Uterus (tissue), 3 donors: ENCODE measurements at regions not wholly inside any gene's neighbourhood (a gene's known extent, or its start where the extent isn't known, plus 50 kb on each side); places are given as distances from the start of the nearest gene placed in this dataset.

Source experiments
- DNase-seq, 2 donors: peaks; one replicate each; pipeline ENCODE4 v3.0.0-alpha.2; 2019 to 2020
- H3K27ac ChIP-seq, 2 donors: fragments of 200-600 bp; sonication (generic); 1 replicate in 1 of 2; 2 replicates in 1 of 2; pipeline ENCODE4 v1.5.1; 2016 to 2018
- H3K27me3 ChIP-seq, 2 donors: fragments of 200-600 bp; sonication (generic); one replicate each; pipeline ENCODE4 v1.5.1; 2018 to 2019; ENCODE audit warnings: control low read depth in 1 of 2
- H3K36me3 ChIP-seq, 2 donors: fragments of 200-600 bp; sonication (generic); one replicate each; pipeline ENCODE4 v1.5.1; 2019; ENCODE audit warnings: control low read depth in 1 of 2
- H3K4me1 ChIP-seq, 2 donors: fragments of 200-600 bp; sonication (generic); one replicate each; pipeline ENCODE4 v1.5.1; 2018 to 2019; ENCODE audit warnings: control low read depth in 1 of 2
- H3K4me3 ChIP-seq, 2 donors: fragments of 200-600 bp; sonication (generic); 1 replicate in 1 of 2; 2 replicates in 1 of 2; pipeline ENCODE4 v1.5.1; 2018 to 2019; ENCODE audit warnings: mild to moderate bottlenecking in 1 of 2
- H3K9me3 ChIP-seq, 2 donors: fragments of 200-600 bp; sonication (generic); one replicate each; pipeline ENCODE4 v1.5.1; 2019; ENCODE audit warnings: control low read depth in 1 of 2
- POLR2A ChIP-seq, 2 donors: fragments of 450-650 bp; IDR thresholded peaks; one replicate each; pipeline ENCODE4 v1.6.1; 2016; ENCODE audit warnings: antibody characterized with exemption in 2 of 2, mild to moderate bottlenecking in 1 of 2, moderate library complexity in 1 of 2
- intact Hi-C: fragments of 100-400 bp; cut with DNase I; formaldehyde crosslinking; loops from one replicate; pipeline ENCODE4 v1.15.1; 2023; ENCODE audit warnings: low total_unique reads
- TF ChIP-seq, protein P1 (sequence below), 4 experiments: fragments of 200-600 bp in 2 of 4; fragments of 450-650 bp in 2 of 4; sonication (generic) in 2 of 4; IDR thresholded peaks; one replicate each; pipeline ENCODE4 v1.5.1; 2016 to 2019; ENCODE audit warnings: antibody characterized with exemption in 4 of 4, mild to moderate bottlenecking in 2 of 4, moderate library complexity in 1 of 4
- donor health status: DM: yes; HTN: yes; CAD: no.

DNA sequence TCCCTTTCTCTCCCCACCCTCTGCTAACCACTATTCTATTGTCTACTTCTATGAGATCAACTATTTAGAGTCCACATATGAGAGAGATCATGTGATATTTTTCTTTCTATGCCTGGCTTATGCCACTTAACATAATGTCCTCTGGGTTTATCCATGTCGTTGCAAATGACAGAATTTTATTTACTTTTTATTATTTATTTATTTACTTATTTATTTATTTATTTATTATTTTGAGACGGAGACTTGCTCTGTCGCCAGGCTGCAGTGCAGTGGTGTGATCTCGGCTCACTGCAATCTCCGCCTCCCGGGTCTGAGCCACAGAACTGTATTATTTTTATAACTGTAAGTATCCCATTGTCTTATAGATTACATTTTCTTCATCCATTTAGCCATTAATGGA is 443.4 kb upstream of the CDH19 start:
- TF ChIP-seq, protein P1, sequence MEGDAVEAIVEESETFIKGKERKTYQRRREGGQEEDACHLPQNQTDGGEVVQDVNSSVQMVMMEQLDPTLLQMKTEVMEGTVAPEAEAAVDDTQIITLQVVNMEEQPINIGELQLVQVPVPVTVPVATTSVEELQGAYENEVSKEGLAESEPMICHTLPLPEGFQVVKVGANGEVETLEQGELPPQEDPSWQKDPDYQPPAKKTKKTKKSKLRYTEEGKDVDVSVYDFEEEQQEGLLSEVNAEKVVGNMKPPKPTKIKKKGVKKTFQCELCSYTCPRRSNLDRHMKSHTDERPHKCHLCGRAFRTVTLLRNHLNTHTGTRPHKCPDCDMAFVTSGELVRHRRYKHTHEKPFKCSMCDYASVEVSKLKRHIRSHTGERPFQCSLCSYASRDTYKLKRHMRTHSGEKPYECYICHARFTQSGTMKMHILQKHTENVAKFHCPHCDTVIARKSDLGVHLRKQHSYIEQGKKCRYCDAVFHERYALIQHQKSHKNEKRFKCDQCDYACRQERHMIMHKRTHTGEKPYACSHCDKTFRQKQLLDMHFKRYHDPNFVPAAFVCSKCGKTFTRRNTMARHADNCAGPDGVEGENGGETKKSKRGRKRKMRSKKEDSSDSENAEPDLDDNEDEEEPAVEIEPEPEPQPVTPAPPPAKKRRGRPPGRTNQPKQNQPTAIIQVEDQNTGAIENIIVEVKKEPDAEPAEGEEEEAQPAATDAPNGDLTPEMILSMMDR (IDR thresholded peaks at IDR 0.05), result no peak
- TF ChIP-seq POLR2A (IDR thresholded peaks at IDR 0.05), result no peak
- Histone ChIP-seq H3K4me3 (no peak overlapping the region), H3K27ac (no peak overlapping the region), H3K36me3 (no peaks in the 10 kb centered on the region), H3K9me3 (no peaks in the 10 kb centered on the region), H3K4me1 (no peaks in the 10 kb centered on the region), H3K27me3 (no peaks in the 10 kb centered on the region)
- DNase-seq, result no peak
- intact Hi-C loops, result no loop called here

DNA sequence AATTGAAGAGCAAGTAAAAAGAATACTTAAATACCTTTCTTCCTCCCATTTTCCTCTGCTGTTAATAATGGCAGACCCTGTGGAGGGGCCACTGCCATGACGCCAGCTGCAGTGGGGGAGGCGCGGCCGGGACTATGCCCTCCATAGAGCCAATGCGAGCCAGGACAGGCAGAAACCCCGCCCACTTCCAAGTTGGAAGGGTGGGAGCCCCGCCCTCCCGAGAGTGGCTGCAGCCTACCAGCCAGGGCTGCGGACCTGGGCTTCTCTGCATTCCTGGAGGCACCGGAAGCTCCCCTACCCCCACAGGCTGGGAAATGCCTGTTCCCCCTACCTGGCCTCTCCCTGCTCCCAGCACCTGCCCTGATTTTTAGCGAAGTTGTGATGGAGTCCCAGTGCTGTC is 439.4 kb upstream of the CDH19 start:
- Histone ChIP-seq H3K4me3 (no peak overlapping the region), H3K9me3 (no peaks in the 10 kb centered on the region), H3K27me3 (no peaks in the 10 kb centered on the region), H3K4me1 (no peaks in the 10 kb centered on the region), H3K36me3 (no peaks in the 10 kb centered on the region), H3K27ac (no peak overlapping the region)
- TF ChIP-seq, protein P1 (IDR thresholded peaks at IDR 0.05), result no peak
- TF ChIP-seq POLR2A (IDR thresholded peaks at IDR 0.05), result no peak
- intact Hi-C loops, result no loop called here
- DNase-seq, result no peak

DNA sequence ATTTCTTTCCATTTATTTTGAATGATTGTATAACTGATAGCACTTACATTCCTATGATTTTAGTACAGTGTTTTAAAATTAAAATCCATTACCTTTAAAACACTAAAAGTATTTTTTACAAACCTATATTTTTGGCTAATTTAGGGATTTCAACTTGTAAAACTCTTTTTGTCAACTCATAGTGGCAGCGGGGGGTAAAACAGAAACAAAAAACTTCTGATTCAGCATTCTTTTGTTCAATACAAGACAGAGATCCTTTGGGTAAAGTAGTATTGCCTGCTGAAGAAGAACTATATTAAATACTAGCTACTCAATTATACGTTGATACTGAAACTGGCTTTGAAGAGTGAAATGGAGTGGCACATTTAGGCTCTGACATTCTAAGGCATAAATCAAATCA is 437.4 kb upstream of the CDH19 start:
- Histone ChIP-seq H3K4me3 (no peak overlapping the region), H3K27ac (no peak overlapping the region), H3K9me3 (no peaks in the 10 kb centered on the region), H3K27me3 (no peaks in the 10 kb centered on the region), H3K4me1 (no peaks in the 10 kb centered on the region), H3K36me3 (no peaks in the 10 kb centered on the region)
- intact Hi-C loops, result no loop called here
- TF ChIP-seq, protein P1 (IDR thresholded peaks at IDR 0.05), result no peak
- no peak for TF ChIP-seq POLR2A (IDR thresholded peaks at IDR 0.05)
- DNase-seq, result no peak

DNA sequence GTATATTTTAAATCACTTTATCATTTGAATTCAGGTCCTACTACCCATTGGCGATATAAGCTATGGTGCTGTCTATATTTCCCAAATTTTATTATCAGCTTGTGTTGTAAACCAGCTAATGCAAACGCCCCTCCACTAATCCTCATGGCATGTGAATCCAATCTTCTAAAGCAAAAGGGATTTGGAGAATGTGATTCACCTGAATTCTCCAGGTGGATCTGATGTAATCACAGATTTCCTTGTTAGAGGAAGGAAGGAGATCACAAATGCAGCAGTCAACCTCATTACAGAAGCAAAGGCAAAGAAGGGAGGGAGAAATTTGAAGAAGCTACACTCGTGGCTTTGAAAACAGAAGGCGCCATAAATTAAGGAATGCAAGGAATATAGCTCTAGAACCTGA is 431.1 kb upstream of the CDH19 start:
- DNase-seq, result no peak
- Histone ChIP-seq H3K4me3 (no peak overlapping the region), H3K27me3 (no peaks in the 10 kb centered on the region), H3K9me3 (no peaks in the 10 kb centered on the region), H3K36me3 (no peaks in the 10 kb centered on the region), H3K4me1 (no peaks in the 10 kb centered on the region), H3K27ac (no peak overlapping the region)
- TF ChIP-seq, protein P1 (IDR thresholded peaks at IDR 0.05), result no peak
- no peak for TF ChIP-seq POLR2A (IDR thresholded peaks at IDR 0.05)
- intact Hi-C loops, result no loop called here

DNA sequence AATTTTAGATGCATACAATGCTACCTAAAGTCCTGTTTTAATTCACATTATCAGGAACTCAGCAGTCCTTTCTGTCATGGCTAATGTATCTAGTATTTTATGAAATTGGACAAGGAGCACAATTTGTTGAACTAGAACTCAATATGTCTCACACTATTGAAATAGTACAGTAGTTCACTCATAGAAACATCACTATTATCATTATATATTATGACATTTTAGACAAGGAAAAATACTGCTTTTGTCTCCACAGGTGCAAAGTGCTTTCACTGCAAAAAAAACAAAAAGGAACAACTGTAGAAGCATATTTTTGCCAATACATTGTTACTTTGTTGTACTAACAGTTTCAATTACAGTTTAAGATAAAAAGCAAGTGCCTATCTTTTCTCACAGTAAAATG is 419.2 kb upstream of the CDH19 start:
- Histone ChIP-seq H3K27ac (no peak overlapping the region), H3K27me3 (no peaks in the 10 kb centered on the region), H3K9me3 (no peaks in the 10 kb centered on the region), H3K4me3 (no peak overlapping the region), H3K4me1 (no peaks in the 10 kb centered on the region), H3K36me3 (no peaks in the 10 kb centered on the region)
- no peak for TF ChIP-seq POLR2A (IDR thresholded peaks at IDR 0.05)
- TF ChIP-seq, protein P1 (IDR thresholded peaks at IDR 0.05), result no peak
- no peak for DNase-seq
- intact Hi-C loops, result no loop called here
